Liver (tissue), 8 donors: ENCODE measurements at regions not wholly inside any gene's neighbourhood (a gene's known extent, or its start where the extent isn't known, plus 50 kb on each side); places are given as distances from the start of the nearest gene placed in this dataset.

Experiments
- DNase-seq: peaks from one replicate; pipeline ENCODE4 v3.0.0-alpha.2; 2017; ENCODE audit warnings: low spot score
- H3K27ac ChIP-seq, 2 donors: one replicate each; pipeline ENCODE4 v1.7.0; 2013; ENCODE audit warnings: inconsistent platforms in 2 of 2, low read length in 2 of 2, control low read depth in 1 of 2, low read depth in 1 of 2, mild to moderate bottlenecking in 1 of 2
- H3K27me3 ChIP-seq, 4 donors: one replicate each; pipeline versions ENCODE4 v1.6.1 to v1.7.0; 2013; ENCODE audit warnings: low read length in 3 of 4, inconsistent platforms in 1 of 4, mild to moderate bottlenecking in 1 of 4, moderate library complexity in 1 of 4; ENCODE audit not compliant: control insufficient read depth in 4 of 4, insufficient read depth in 4 of 4
- H3K36me3 ChIP-seq, 4 donors: one replicate each; pipeline versions ENCODE4 v1.6.1 to v1.7.0; 2013; ENCODE audit warnings: low read length in 3 of 4, mild to moderate bottlenecking in 3 of 4, low read depth in 1 of 4, moderate library complexity in 1 of 4; ENCODE audit not compliant: control insufficient read depth in 4 of 4, insufficient read depth in 3 of 4
- H3K4me1 ChIP-seq, 4 donors: one replicate each; pipeline versions ENCODE4 v1.6.1 to v1.7.0; 2013; ENCODE audit warnings: low read length in 3 of 4, mild to moderate bottlenecking in 3 of 4, moderate library complexity in 1 of 4; ENCODE audit not compliant: control insufficient read depth in 4 of 4, insufficient read depth in 4 of 4
- H3K4me3 ChIP-seq, 3 donors: one replicate each; pipeline versions ENCODE4 v1.6.1 to v1.7.0; 2013; ENCODE audit warnings: low read length in 3 of 3, control low read depth in 1 of 3, low read depth in 1 of 3, mild to moderate bottlenecking in 1 of 3
- H3K9ac ChIP-seq, 2 donors: one replicate each; pipeline ENCODE4 v1.7.0; 2013; ENCODE audit warnings: low read length in 2 of 2, mild to moderate bottlenecking in 2 of 2, moderate library complexity in 2 of 2, control low read depth in 1 of 2, low read depth in 1 of 2
- H3K9me3 ChIP-seq, 4 donors: one replicate each; pipeline versions ENCODE4 v1.6.1 to v1.7.0; 2013; ENCODE audit warnings: low read length in 3 of 4; ENCODE audit not compliant: control insufficient read depth in 4 of 4
- EGR1 ChIP-seq, 2 donors: IDR thresholded peaks; 2 replicates each; pipeline ENCODE4 v1.6.1; 2016 to 2018; ENCODE audit warnings: antibody characterized with exemption in 2 of 2, low read depth in 2 of 2
- FOXA1 ChIP-seq: IDR thresholded peaks from 2 replicates; pipeline ENCODE4 v1.6.1; 2016; ENCODE audit warnings: antibody characterized with exemption
- FOXA2 ChIP-seq: IDR thresholded peaks from 2 replicates; pipeline ENCODE4 v1.6.1; 2016; ENCODE audit warnings: antibody characterized with exemption
- GABPA ChIP-seq, 2 donors: IDR thresholded peaks in 1 of 2; conservative IDR thresholded peaks in 1 of 2; 2 replicates each; pipeline ENCODE4 v1.6.1; 2016; ENCODE audit warnings: antibody characterized with exemption in 2 of 2, mild to moderate bottlenecking in 1 of 2, moderate library complexity in 1 of 2
- HNF4A ChIP-seq, 2 donors: conservative IDR thresholded peaks; 2 replicates each; pipeline ENCODE4 v1.6.1; 2016; ENCODE audit warnings: antibody characterized with exemption in 2 of 2, mild to moderate bottlenecking in 2 of 2
- HNF4G ChIP-seq: IDR thresholded peaks from 2 replicates; pipeline ENCODE4 v1.6.1; 2016; ENCODE audit warnings: antibody characterized with exemption
- JUND ChIP-seq, 2 donors: IDR thresholded peaks; 2 replicates each; pipeline ENCODE4 v1.6.1; 2016; ENCODE audit warnings: antibody characterized with exemption in 2 of 2
- MAX ChIP-seq: IDR thresholded peaks from 2 replicates; pipeline ENCODE4 v1.6.1; 2016; ENCODE audit warnings: antibody characterized with exemption
- NR2F2 ChIP-seq: IDR thresholded peaks from 2 replicates; pipeline ENCODE4 v1.6.1; 2016; ENCODE audit warnings: antibody characterized with exemption
- RAD21 ChIP-seq, 2 donors: IDR thresholded peaks; 2 replicates each; pipeline ENCODE4 v1.6.1; 2016; ENCODE audit warnings: antibody characterized with exemption in 2 of 2, mild to moderate bottlenecking in 2 of 2
- RXRA ChIP-seq, 2 donors: IDR thresholded peaks; 2 replicates each; pipeline ENCODE4 v1.6.1; 2017 to 2018; ENCODE audit warnings: antibody characterized with exemption in 2 of 2, mild to moderate bottlenecking in 1 of 2
- SP1 ChIP-seq: IDR thresholded peaks from 2 replicates; pipeline ENCODE4 v1.6.1; 2018; ENCODE audit warnings: antibody characterized with exemption, mild to moderate bottlenecking
- TAF1 ChIP-seq: conservative IDR thresholded peaks from 2 replicates; pipeline ENCODE4 v1.6.1; 2016; ENCODE audit warnings: antibody characterized with exemption, mild to moderate bottlenecking
- YY1 ChIP-seq: IDR thresholded peaks from 2 replicates; pipeline ENCODE4 v1.6.1; 2016; ENCODE audit warnings: antibody characterized with exemption, mild to moderate bottlenecking
- ZBTB33 ChIP-seq: IDR thresholded peaks from 2 replicates; pipeline ENCODE4 v1.6.1; 2016; ENCODE audit warnings: antibody characterized with exemption
- WGBS: extraction: QIAGEN DNeasy Blood & Tissue Kit; methylation state at CpG from one replicate; pipeline ENCODE4 v1.1.7; 2013; 5-methylcytosine and 5-hydroxymethylcytosine counted together
- TF ChIP-seq, protein P1 (sequence below): fragments of 150-350 bp; IDR thresholded peaks from 2 replicates; pipeline ENCODE4 v1.5.1; 2017; ENCODE audit warnings: improper control_type of control experiment, low read depth, low read length; ENCODE audit not compliant: missing input control
- TF ChIP-seq, protein P2 (sequence below): IDR thresholded peaks from 2 replicates; pipeline ENCODE4 v1.6.1; 2016; ENCODE audit warnings: antibody characterized with exemption, mild to moderate bottlenecking
- TF ChIP-seq, protein P3 (sequence below): IDR thresholded peaks from 2 replicates; pipeline ENCODE4 v1.6.1; 2016; ENCODE audit warnings: antibody characterized with exemption
- donor health status: healthy.
- donor health status: healthy.
- donor health status: healthy.
- donor health status: healthy.
- donor health status: healthy.

DNA sequence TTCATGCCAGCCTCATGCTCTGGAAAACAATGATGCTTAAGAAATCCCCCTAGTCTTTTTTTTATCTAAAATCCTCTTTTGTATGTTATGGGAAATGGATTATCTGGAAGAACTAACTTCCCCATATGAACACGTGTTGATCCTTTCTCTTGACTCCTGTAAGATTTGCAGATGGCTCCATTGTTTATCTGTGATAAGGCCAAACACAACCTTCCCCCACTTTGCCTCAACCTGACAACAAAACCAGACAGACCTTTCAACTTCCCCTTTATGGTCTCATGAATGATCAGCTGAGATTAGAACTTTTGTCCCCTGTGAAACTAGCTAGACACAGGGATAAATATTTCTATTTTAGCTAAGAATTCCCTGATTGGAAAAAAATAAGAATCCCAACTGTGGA is 828.0 kb upstream of the CDH2 start (continued):
- TF ChIP-seq NR2F2 (no peak), HNF4A (conservative IDR thresholded peaks at IDR 0.05) (no peak)
- TF ChIP-seq, protein P1, sequence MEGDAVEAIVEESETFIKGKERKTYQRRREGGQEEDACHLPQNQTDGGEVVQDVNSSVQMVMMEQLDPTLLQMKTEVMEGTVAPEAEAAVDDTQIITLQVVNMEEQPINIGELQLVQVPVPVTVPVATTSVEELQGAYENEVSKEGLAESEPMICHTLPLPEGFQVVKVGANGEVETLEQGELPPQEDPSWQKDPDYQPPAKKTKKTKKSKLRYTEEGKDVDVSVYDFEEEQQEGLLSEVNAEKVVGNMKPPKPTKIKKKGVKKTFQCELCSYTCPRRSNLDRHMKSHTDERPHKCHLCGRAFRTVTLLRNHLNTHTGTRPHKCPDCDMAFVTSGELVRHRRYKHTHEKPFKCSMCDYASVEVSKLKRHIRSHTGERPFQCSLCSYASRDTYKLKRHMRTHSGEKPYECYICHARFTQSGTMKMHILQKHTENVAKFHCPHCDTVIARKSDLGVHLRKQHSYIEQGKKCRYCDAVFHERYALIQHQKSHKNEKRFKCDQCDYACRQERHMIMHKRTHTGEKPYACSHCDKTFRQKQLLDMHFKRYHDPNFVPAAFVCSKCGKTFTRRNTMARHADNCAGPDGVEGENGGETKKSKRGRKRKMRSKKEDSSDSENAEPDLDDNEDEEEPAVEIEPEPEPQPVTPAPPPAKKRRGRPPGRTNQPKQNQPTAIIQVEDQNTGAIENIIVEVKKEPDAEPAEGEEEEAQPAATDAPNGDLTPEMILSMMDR = no peak

DNA sequence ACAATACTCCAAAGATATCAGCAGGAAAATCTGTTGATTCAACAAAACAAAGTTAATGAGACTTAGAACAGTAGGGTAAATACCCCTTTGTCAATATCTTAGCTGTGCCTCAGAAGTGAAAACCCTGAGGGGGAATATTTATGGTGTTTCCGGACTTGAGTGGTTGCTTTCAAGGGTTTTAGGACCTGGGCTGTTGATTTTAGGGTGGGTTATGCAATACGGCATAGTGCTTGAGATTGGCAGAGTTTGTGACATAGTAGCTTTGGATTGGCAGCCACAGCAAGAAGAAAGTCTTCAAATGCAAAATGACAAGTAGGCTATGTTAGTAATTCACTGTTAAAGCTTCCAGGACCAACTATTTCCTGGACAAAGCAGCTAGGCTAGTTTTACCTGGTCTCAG is 826.3 kb upstream of the CDH2 start:
- Histone ChIP-seq H3K9ac (no peak overlapping the region), H3K4me1 (no peaks in the 10 kb centered on the region), H3K27me3 (no peaks in the 10 kb centered on the region), H3K27ac (no peak overlapping the region), H3K4me3 (no peak overlapping the region), H3K36me3 (no peaks in the 10 kb centered on the region), H3K9me3 (no peaks in the 10 kb centered on the region)
- no peak for TF ChIP-seq MAX
- TF ChIP-seq FOXA1 = no peak
- no peak for TF ChIP-seq YY1
- TF ChIP-seq RAD21 (IDR thresholded peaks at IDR 0.05) = no peak
- TF ChIP-seq ZBTB33 = no peak
- no peak for TF ChIP-seq TAF1
- TF ChIP-seq, protein P2, sequence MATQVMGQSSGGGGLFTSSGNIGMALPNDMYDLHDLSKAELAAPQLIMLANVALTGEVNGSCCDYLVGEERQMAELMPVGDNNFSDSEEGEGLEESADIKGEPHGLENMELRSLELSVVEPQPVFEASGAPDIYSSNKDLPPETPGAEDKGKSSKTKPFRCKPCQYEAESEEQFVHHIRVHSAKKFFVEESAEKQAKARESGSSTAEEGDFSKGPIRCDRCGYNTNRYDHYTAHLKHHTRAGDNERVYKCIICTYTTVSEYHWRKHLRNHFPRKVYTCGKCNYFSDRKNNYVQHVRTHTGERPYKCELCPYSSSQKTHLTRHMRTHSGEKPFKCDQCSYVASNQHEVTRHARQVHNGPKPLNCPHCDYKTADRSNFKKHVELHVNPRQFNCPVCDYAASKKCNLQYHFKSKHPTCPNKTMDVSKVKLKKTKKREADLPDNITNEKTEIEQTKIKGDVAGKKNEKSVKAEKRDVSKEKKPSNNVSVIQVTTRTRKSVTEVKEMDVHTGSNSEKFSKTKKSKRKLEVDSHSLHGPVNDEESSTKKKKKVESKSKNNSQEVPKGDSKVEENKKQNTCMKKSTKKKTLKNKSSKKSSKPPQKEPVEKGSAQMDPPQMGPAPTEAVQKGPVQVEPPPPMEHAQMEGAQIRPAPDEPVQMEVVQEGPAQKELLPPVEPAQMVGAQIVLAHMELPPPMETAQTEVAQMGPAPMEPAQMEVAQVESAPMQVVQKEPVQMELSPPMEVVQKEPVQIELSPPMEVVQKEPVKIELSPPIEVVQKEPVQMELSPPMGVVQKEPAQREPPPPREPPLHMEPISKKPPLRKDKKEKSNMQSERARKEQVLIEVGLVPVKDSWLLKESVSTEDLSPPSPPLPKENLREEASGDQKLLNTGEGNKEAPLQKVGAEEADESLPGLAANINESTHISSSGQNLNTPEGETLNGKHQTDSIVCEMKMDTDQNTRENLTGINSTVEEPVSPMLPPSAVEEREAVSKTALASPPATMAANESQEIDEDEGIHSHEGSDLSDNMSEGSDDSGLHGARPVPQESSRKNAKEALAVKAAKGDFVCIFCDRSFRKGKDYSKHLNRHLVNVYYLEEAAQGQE = no peak
- TF ChIP-seq HNF4A (conservative IDR thresholded peaks at IDR 0.05) = no peak
- TF ChIP-seq HNF4G = no peak
- TF ChIP-seq, protein P1 = no peak
- no peak for TF ChIP-seq NR2F2
- no peak for TF ChIP-seq EGR1 (IDR thresholded peaks at IDR 0.05; ENCODE audit: low read depth in 2 of 2)
- TF ChIP-seq, protein P3, sequence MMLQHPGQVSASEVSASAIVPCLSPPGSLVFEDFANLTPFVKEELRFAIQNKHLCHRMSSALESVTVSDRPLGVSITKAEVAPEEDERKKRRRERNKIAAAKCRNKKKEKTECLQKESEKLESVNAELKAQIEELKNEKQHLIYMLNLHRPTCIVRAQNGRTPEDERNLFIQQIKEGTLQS = no peak
- no peak for TF ChIP-seq RXRA (IDR thresholded peaks at IDR 0.05)
- TF ChIP-seq JUND (IDR thresholded peaks at IDR 0.05) = no peak
- TF ChIP-seq GABPA (IDR thresholded peaks at IDR 0.05 in 1 of 2, conservative IDR thresholded peaks at IDR 0.05 in 1 of 2) = no peak
- TF ChIP-seq SP1 = no peak
- no peak for TF ChIP-seq FOXA2
- 40% methylated on average over 2 of the region's 2 CpGs for WGBS
- no peak for DNase-seq
